K562 (cell line): ENCODE measurements at regions not wholly inside any gene's neighbourhood (a gene's known extent, or its start where the extent isn't known, plus 50 kb on each side); places are given as distances from the start of the nearest gene placed in this dataset.
A peak's percentile ranks its signal among the peaks of the same experiment; 100 is the strongest.

ENCODE experiments used
- ATAC-seq: fragments of 200-7000 bp; cut with Tn5 transposase; 3 replicates; pipeline ENCODE4 v1.9.1; 2020; ENCODE audit warnings: moderate library complexity
- BruUV-seq: library from RNA; stranded (reverse); fragments of 400-500 nt; replicated peaks from 2 replicates; lab custom pipeline; 2021; lab: Mats Ljungman, UMichigan
- CTCF ChIA-PET: fragments of 300-600 bp; formaldehyde crosslinking; extraction: SDS; loops from one replicate; lab custom pipeline; 2021; ENCODE audit warnings: low intra/inter-chr PET ratio; lab: Yijun Ruan, JAX
- POLR2A ChIA-PET: fragments of 300-600, 350-650 bp; sonication (Branson Sonifier 250); formaldehyde crosslinking; extraction: SDS; loops from one replicate; lab custom pipeline; 2021; ENCODE audit warnings: antibody characterized with exemption, inconsistent platforms; lab: Yijun Ruan, JAX
- DNase-seq, 4 experiments: peaks; one replicate each; pipeline versions ENCODE4 v3.0.0 to v3.0.0-alpha.2; 2011 to 2018; ENCODE audit warnings: low spot score in 3 of 4, mixed read lengths in 3 of 4; ENCODE audit errors: extremely low read depth in 1 of 4
- FAIRE-seq: peaks from 2 replicates; lab custom pipeline; 2011; peaks lifted over from hg19 to GRCh38; lab: Jason Lieb, UNC
- H2AFZ ChIP-seq: 2 replicates; pipeline ENCODE4 v1.6.0; 2011; ENCODE audit warnings: low read depth, low read length, control low read depth, inconsistent platforms
- H3K27ac ChIP-seq: fragments of 200-600 bp; 3 replicates; pipeline ENCODE4 v1.8.0; 2011; ENCODE audit warnings: low read depth, mild to moderate bottlenecking, control low read depth, inconsistent platforms, low read length, moderate library complexity, mixed read lengths; ENCODE audit errors: extremely low read depth
- H3K27me3 ChIP-seq, 2 experiments: fragments of 300-600 bp in 1 of 2; 2 replicates in 1 of 2; 3 replicates in 1 of 2; pipeline versions ENCODE4 v1.6.0 to v1.8.0; 2011; ENCODE audit warnings: inconsistent platforms in 2 of 2, low read length in 2 of 2, mild to moderate bottlenecking in 1 of 2, mixed read lengths in 1 of 2, moderate library complexity in 1 of 2; ENCODE audit not compliant: control insufficient read depth in 2 of 2, insufficient read depth in 2 of 2
- H3K36me3 ChIP-seq: fragments of 300-600 bp; 3 replicates; pipeline ENCODE4 v1.8.0; 2011; ENCODE audit warnings: mild to moderate bottlenecking, low read length, inconsistent platforms; ENCODE audit not compliant: control insufficient read depth, insufficient read depth
- H3K4me1 ChIP-seq, 2 experiments: fragments of 200-600 bp in 1 of 2; replicated peaks in 1 of 2; 2 replicates in 1 of 2; 3 replicates in 1 of 2; pipeline versions ENCODE4 v1.5.1 to v1.8.0; 2011; ENCODE audit warnings: inconsistent platforms in 2 of 2, low read length in 2 of 2, mild to moderate bottlenecking in 1 of 2, mixed read lengths in 1 of 2, moderate library complexity in 1 of 2; ENCODE audit not compliant: control insufficient read depth in 2 of 2, insufficient read depth in 2 of 2
- H3K4me2 ChIP-seq: 2 replicates; pipeline ENCODE4 v1.6.1; 2011; ENCODE audit warnings: low read length, control low read depth, inconsistent platforms, mixed read lengths; ENCODE audit not compliant: insufficient read depth
- H3K4me3 ChIP-seq: fragments of 200-600 bp; sonication (generic), shearing (Covaris generic); 2 replicates; pipeline ENCODE4 v1.5.1; 2016; ENCODE audit warnings: control low read depth, inconsistent platforms
- H3K79me2 ChIP-seq: fragments of 200-600 bp; 3 replicates; pipeline ENCODE4 v1.8.0; 2011; ENCODE audit warnings: low read length, inconsistent platforms; ENCODE audit not compliant: control insufficient read depth, insufficient read depth
- H3K9ac ChIP-seq, 2 experiments: 2 replicates each; pipeline versions ENCODE4 v1.6.0 to v1.6.1; 2011; ENCODE audit warnings: low read depth in 2 of 2, low read length in 2 of 2, control low read depth in 1 of 2, inconsistent platforms in 1 of 2, mild to moderate bottlenecking in 1 of 2, mixed read lengths in 1 of 2; ENCODE audit not compliant: insufficient read depth in 1 of 2
- H3K9me1 ChIP-seq: one replicate; pipeline ENCODE4 v1.6.0; 2011; ENCODE audit warnings: inconsistent platforms, mild to moderate bottlenecking, low read length, moderate library complexity; ENCODE audit not compliant: control insufficient read depth, insufficient read depth
- H3K9me3 ChIP-seq: replicated peaks from 2 replicates; pipeline ENCODE4 v1.5.1; 2011; ENCODE audit warnings: low read depth, low read length, inconsistent platforms; ENCODE audit not compliant: control insufficient read depth, insufficient read depth
- H4K20me1 ChIP-seq: replicated peaks from 2 replicates; pipeline ENCODE4 v1.6.1; 2011; ENCODE audit warnings: low read length, inconsistent platforms, mixed read lengths; ENCODE audit not compliant: control insufficient read depth, insufficient read depth
- CC2D1A ChIP-seq: fragments of 450-650 bp; IDR thresholded peaks from 2 replicates; pipeline ENCODE4 v1.6.1; 2017; ENCODE audit warnings: mild to moderate bottlenecking
- DACH1 ChIP-seq: fragments of 450-650 bp; IDR thresholded peaks from 2 replicates; pipeline ENCODE4 v1.6.1; 2018; ENCODE audit not compliant: partially characterized antibody
- GATAD2B ChIP-seq: fragments of 450-650 bp; IDR thresholded peaks from 2 replicates; pipeline ENCODE4 v1.6.1; 2017; ENCODE audit warnings: mild to moderate bottlenecking, borderline replicate concordance
- ILK ChIP-seq: fragments of 450-650 bp; IDR thresholded peaks from 2 replicates; pipeline ENCODE4 v1.6.1; 2016; ENCODE audit warnings: missing genetic modification characterization, low read depth, mild to moderate bottlenecking, missing compliant biosample characterization, moderate library complexity, borderline replicate concordance
- KLF1 ChIP-seq: fragments of 450-650 bp; IDR thresholded peaks from 2 replicates; pipeline ENCODE4 v1.6.1; 2016; ENCODE audit warnings: missing genetic modification characterization, missing compliant biosample characterization
- MCM7 ChIP-seq, 2 experiments: fragments of 450-650 bp; IDR thresholded peaks; 2 replicates each; pipeline ENCODE4 v1.6.1; 2016 to 2018
- MTA1 ChIP-seq: fragments of 450-650 bp; IDR thresholded peaks from 2 replicates; pipeline ENCODE4 v1.6.1; 2017; ENCODE audit warnings: borderline replicate concordance
- TGIF2 ChIP-seq: sonication (generic); formaldehyde crosslinking; IDR thresholded peaks from 2 replicates; pipeline ENCODE4 v1.8.1; 2022; ENCODE audit warnings: mild to moderate bottlenecking, missing genetic modification reagents, moderate library complexity
- ZBTB2 ChIP-seq: fragments of 450-650 bp; IDR thresholded peaks from 2 replicates; pipeline ENCODE4 v1.6.1; 2016; ENCODE audit warnings: antibody characterized with exemption
- ZEB2 ChIP-seq: fragments of 450-650 bp; IDR thresholded peaks from 2 replicates; pipeline ENCODE4 v1.6.1; 2016
- in situ Hi-C: fragments of 300-500 bp; cut with MboI; formaldehyde crosslinking; loops from 4 replicates; pipeline ENCODE4 v1.15.0; 2018; ENCODE audit warnings: inconsistent platforms, mixed read lengths
- intact Hi-C: fragments of 100-400 bp; cut with micrococcal nuclease; formaldehyde crosslinking; loops from 2 replicates; pipeline ENCODE4 v1.14.2; 2022

GRCh38 chr1:166716620-166717019 is 122.7 kb upstream of the POGK start:
- in situ Hi-C loops = no loop called here
- FAIRE-seq = no peak
- no TSS peak for BruUV-seq

More at GRCh38 chr1:166716620-166717019, 122.7 kb upstream of the POGK start:
- Histone ChIP-seq H3K9me1 (no peaks in the 10 kb centered on the region), H4K20me1 (no peaks in the 10 kb centered on the region), H3K4me1 (peaks cover 0 to 2% of the 10 kb centered on the region in 2 experiments; a peak in 1 of 5 replicates), H3K9ac (no peak overlapping the region), H3K4me2 (no peak overlapping the region), H3K36me3 (no peaks in the 10 kb centered on the region), H3K9me3 (peaks cover 5% of the 10 kb centered on the region; the same call in 1 of the 2 replicates), H3K79me2 (no peaks in the 10 kb centered on the region)
- ChIA-PET POLR2A (interaction anchor here (0.7 to 1.8 kb wide), 2 partner anchors 11 to 79 kb away, joined by 3 to 6 read pairs; no protein-coding TSS in a partner anchor), CTCF (interaction anchor here (0.6 kb wide), 1 partner anchor 12 kb away, joined by 3 read pairs; no protein-coding TSS in a partner anchor)
- no peak for DNase-seq
- intact Hi-C loops = no loop called here
- TF ChIP-seq MTA1 (peak; percentile 21; the same call in 1 of the 2 replicates), CC2D1A (no peak), GATAD2B (peak; percentile 81), ILK (tag) (no peak), MCM7 (IDR thresholded peaks at IDR 0.05) (0 out of 4 replicates have a peak, but pooled peaks of 1 of the 2 experiments have one; percentile 31), ZEB2 (no peak), DACH1 (peak; percentile 99), KLF1 (tag) (no peak), ZBTB2 (peak; percentile 84), TGIF2 (CRISPR knock-in tag) (no peak)
- TF ChIP-seq, all 486 proteins: peak for 5
- ATAC-seq = no peak
- no peak overlapping the region; the same call in 1 of the 2 replicates for H2AFZ ChIP-seq
- H3K27me3 ChIP-seq = no peaks in the 10 kb centered on the region
- H3K4me3 ChIP-seq = no peak overlapping the region
- no peak overlapping the region for H3K27ac ChIP-seq
